ENCODE measurements at regions not wholly inside any gene's neighbourhood (a gene's known extent, or its start where the extent isn't known, plus 50 kb on each side); places are given as distances from the start of the nearest gene placed in this dataset.

- TF ChIP-seq, protein P1, sequence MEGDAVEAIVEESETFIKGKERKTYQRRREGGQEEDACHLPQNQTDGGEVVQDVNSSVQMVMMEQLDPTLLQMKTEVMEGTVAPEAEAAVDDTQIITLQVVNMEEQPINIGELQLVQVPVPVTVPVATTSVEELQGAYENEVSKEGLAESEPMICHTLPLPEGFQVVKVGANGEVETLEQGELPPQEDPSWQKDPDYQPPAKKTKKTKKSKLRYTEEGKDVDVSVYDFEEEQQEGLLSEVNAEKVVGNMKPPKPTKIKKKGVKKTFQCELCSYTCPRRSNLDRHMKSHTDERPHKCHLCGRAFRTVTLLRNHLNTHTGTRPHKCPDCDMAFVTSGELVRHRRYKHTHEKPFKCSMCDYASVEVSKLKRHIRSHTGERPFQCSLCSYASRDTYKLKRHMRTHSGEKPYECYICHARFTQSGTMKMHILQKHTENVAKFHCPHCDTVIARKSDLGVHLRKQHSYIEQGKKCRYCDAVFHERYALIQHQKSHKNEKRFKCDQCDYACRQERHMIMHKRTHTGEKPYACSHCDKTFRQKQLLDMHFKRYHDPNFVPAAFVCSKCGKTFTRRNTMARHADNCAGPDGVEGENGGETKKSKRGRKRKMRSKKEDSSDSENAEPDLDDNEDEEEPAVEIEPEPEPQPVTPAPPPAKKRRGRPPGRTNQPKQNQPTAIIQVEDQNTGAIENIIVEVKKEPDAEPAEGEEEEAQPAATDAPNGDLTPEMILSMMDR (IDR thresholded peaks at IDR 0.05; ENCODE audit: low read depth, low read length), result no peak
- no peak overlapping the region for H3K4me3 ChIP-seq (ENCODE audit: low read depth, low read length)
Measured at GRCh38 chr15:38189671-38190295, 62.9 kb upstream of the SPRED1 start.

GRCh38 chr15:38190501-38190900 is 62.1 kb upstream of the SPRED1 start:
- TF ChIP-seq, protein P1 (IDR thresholded peaks at IDR 0.05; ENCODE audit: low read depth, low read length), result no peak
- no peak overlapping the region for H3K4me3 ChIP-seq (ENCODE audit: low read depth, low read length)

GRCh38 chr15:38192496-38192895 is 60.1 kb upstream of the SPRED1 start:
- no peak overlapping the region for H3K4me3 ChIP-seq (ENCODE audit: low read depth, low read length)
- TF ChIP-seq, protein P1 (IDR thresholded peaks at IDR 0.05; ENCODE audit: low read depth, low read length), result no peak

GRCh38 chr15:38193496-38193895 is 59.1 kb upstream of the SPRED1 start:
- TF ChIP-seq, protein P1 (IDR thresholded peaks at IDR 0.05; ENCODE audit: low read depth, low read length), result no peak

GRCh38 chr15:38195191-38195901 is 57.3 kb upstream of the SPRED1 start:
- H3K4me3 ChIP-seq (ENCODE audit: low read depth, low read length), result no peak overlapping the region
- TF ChIP-seq, protein P1 (IDR thresholded peaks at IDR 0.05; ENCODE audit: low read depth, low read length), result no peak

More at GRCh38 chr15:38193496-38193895, 59.1 kb upstream of the SPRED1 start:
- no peak overlapping the region for H3K4me3 ChIP-seq (ENCODE audit: low read depth, low read length)

DNA sequence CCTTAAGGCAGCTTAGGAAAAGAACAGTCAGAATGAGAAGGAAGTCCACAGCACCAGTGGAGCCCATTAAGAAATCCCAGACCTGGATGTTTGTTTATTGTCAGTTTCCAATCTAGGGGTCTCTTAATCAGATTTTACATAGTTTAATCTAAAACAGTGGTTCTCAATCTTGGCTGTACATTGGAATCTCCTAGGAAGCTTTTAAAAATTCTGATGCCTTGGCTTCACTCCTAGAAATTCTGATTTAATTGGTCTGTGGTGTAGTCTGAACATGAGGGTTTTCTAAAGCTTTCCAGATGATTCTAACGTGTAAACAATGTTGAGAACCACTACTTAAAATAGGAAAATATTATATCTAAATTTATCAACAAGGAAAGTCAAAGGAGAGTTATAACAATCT is 56.6 kb upstream of the SPRED1 start:
- TF ChIP-seq, protein P1 (IDR thresholded peaks at IDR 0.05; ENCODE audit: low read depth, low read length), result no peak
- H3K4me3 ChIP-seq (ENCODE audit: low read depth, low read length), result no peak overlapping the region

DNA sequence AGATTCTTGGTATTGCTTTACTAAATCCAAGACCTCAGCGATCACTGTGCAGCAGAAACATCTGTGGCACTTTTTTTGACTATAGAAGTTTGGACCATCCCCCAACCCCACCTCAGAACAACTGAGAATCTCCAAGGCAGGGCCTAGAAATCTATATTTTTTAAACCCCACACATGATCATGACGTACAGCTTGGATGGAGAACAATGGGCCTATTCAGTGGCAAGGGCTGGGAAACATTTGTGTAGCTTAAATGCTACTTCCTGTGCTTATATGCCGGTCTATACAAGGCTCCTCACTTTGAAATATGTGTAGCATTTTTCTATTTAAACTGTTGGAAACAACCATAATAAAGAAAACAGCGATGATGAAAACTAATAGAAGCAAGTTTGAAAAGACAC is 55.1 kb upstream of the SPRED1 start:
- TF ChIP-seq, protein P1 (IDR thresholded peaks at IDR 0.05; ENCODE audit: low read depth, low read length), result no peak
- H3K4me3 ChIP-seq (ENCODE audit: low read depth, low read length), result no peak overlapping the region
